T-helper 1 cell (primary cell): ENCODE measurements at regions not wholly inside any gene's neighbourhood (a gene's known extent, or its start where the extent isn't known, plus 50 kb on each side); places are given as distances from the start of the nearest gene placed in this dataset.

ENCODE experiments used
- DNase-seq, 5 donors: peaks; one replicate each; pipeline ENCODE4 v3.0.0-alpha.2; 2012 to 2020

GRCh38 chr7:79862447-79863210 is 272.0 kb upstream of the GNAI1 start:
- DNase-seq, result no peak

GRCh38 chr7:79855172-79855571 is 279.5 kb upstream of the GNAI1 start:
- DNase-seq, result no peak

- no peak for DNase-seq
Observed at GRCh38 chr7:79854621-79855020, 280.0 kb upstream of the GNAI1 start.

GRCh38 chr7:79837915-79838314 is 296.7 kb upstream of the GNAI1 start:
- DNase-seq, result no peak

GRCh38 chr7:79833616-79834015 is 301.0 kb upstream of the GNAI1 start:
- DNase-seq, result no peak

- DNase-seq, result no peak
Observed at GRCh38 chr7:79828866-79829265, 305.8 kb upstream of the GNAI1 start.

GRCh38 chr7:79823246-79823951 is 311.2 kb upstream of the GNAI1 start:
- DNase-seq, result no peak

GRCh38 chr7:79822620-79823240 is 311.9 kb upstream of the GNAI1 start:
- no peak for DNase-seq

- DNase-seq, result no peak
Observed at GRCh38 chr7:79820387-79820786, 314.2 kb upstream of the GNAI1 start.

GRCh38 chr7:79810916-79811315 is 323.7 kb upstream of the GNAI1 start:
- no peak for DNase-seq

- DNase-seq, result no peak
Observed at GRCh38 chr7:79806161-79806734, 328.4 kb upstream of the GNAI1 start.

GRCh38 chr7:79790656-79791262 is 337.3 kb upstream of the MAGI2 start:
- DNase-seq, result no peak

- DNase-seq, result no peak
Observed at GRCh38 chr7:79789584-79790345, 336.3 kb upstream of the MAGI2 start.

- DNase-seq, result no peak
Observed at GRCh38 chr7:79787623-79788022, 334.2 kb upstream of the MAGI2 start.

GRCh38 chr7:79787096-79787495 is 333.6 kb upstream of the MAGI2 start:
- no peak for DNase-seq

GRCh38 chr7:79786187-79786586 is 332.7 kb upstream of the MAGI2 start:
- no peak for DNase-seq

- DNase-seq, result no peak
Observed at GRCh38 chr7:79785556-79785955, 332.1 kb upstream of the MAGI2 start.

GRCh38 chr7:79782906-79783305 is 329.4 kb upstream of the MAGI2 start:
- no peak for DNase-seq

- DNase-seq, result no peak
Observed at GRCh38 chr7:79782256-79782655, 328.8 kb upstream of the MAGI2 start.

- no peak for DNase-seq
Observed at GRCh38 chr7:79781716-79782115, 328.2 kb upstream of the MAGI2 start.

GRCh38 chr7:79778786-79779770 is 325.6 kb upstream of the MAGI2 start:
- no peak for DNase-seq
